Parathyroid adenoma (tissue), 2 donors: ENCODE measurements at regions not wholly inside any gene's neighbourhood (a gene's known extent, or its start where the extent isn't known, plus 50 kb on each side); places are given as distances from the start of the nearest gene placed in this dataset.

Source experiments
- H2AFZ ChIP-seq: fragments of 300-600 bp; sonication (generic); one replicate; pipeline ENCODE4 v1.7.0; 2017; ENCODE audit warnings: antibody characterized with exemption, mild to moderate bottlenecking
- H3K27ac ChIP-seq: fragments of 300-600 bp; sonication (generic); one replicate; pipeline ENCODE4 v1.7.0; 2017
- H3K27me3 ChIP-seq: fragments of 300-600 bp; sonication (generic); one replicate; pipeline ENCODE4 v1.7.0; 2017; ENCODE audit warnings: low read length; ENCODE audit not compliant: control insufficient read depth, insufficient read depth
- H3K36me3 ChIP-seq: fragments of 300-600 bp; sonication (generic); one replicate; pipeline ENCODE4 v1.7.0; 2017; ENCODE audit warnings: low read length; ENCODE audit not compliant: control insufficient read depth, insufficient read depth
- H3K4me1 ChIP-seq: fragments of 300-600 bp; sonication (generic); one replicate; pipeline ENCODE4 v1.7.0; 2017; ENCODE audit warnings: control low read depth
- H3K4me2 ChIP-seq: fragments of 300-600 bp; sonication (generic); one replicate; pipeline ENCODE4 v1.7.0; 2017; ENCODE audit warnings: low read length
- H3K4me3 ChIP-seq: fragments of 300-600 bp; sonication (generic); one replicate; pipeline ENCODE4 v1.7.0; 2017; ENCODE audit warnings: low read depth, low read length
- H3K79me2 ChIP-seq: fragments of 300-600 bp; sonication (generic); one replicate; pipeline ENCODE4 v1.7.0; 2017; ENCODE audit warnings: control low read depth
- H3K9ac ChIP-seq: fragments of 300-600 bp; sonication (generic); one replicate; pipeline ENCODE4 v1.7.0; 2017; ENCODE audit warnings: mild to moderate bottlenecking
- H3K9me3 ChIP-seq: fragments of 300-600 bp; sonication (generic); one replicate; pipeline ENCODE4 v1.7.0; 2017; ENCODE audit warnings: low read length; ENCODE audit not compliant: control insufficient read depth
- TF ChIP-seq, protein P1 (sequence below): fragments of 300-600 bp; sonication (generic); IDR thresholded peaks from one replicate; pipeline ENCODE4 v1.7.0; 2017; ENCODE audit warnings: antibody characterized with exemption, mild to moderate bottlenecking
- donor health status: primary hyperparathyroidism.

DNA sequence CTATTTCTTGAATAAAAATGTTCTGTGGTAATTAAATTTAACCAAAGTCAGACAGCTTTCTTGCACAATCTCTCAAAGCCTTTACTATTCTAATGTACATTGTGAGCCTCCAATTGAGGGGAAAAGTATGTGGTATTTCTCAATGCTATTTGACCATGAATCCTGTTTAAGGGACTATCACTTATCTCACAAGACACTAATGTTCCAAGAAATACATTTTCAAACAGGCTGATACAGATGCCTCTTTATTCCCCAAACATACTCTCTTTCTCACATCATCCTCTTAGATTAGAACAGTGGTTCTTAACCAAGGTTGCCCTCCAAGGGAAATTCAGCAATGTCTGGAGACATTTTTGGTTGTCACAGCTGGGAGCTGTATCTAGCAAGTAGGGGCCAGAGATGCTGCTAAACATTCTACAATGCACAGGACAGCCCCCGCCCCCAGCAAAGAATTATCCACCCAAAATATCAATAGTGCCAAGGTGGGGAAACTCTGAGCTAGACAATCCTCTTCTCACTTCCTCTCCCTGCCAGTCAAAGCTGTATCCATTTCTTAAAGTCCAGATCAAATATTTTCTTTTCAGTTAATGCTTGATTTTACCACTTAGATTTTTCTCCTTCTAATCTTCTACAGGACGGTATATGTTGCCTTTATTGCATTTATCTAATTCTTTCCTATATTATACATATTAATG lies 129.2 kb upstream of the TRIM2 start:
- no peak overlapping the region for H3K4me2 ChIP-seq
- TF ChIP-seq, protein P1, sequence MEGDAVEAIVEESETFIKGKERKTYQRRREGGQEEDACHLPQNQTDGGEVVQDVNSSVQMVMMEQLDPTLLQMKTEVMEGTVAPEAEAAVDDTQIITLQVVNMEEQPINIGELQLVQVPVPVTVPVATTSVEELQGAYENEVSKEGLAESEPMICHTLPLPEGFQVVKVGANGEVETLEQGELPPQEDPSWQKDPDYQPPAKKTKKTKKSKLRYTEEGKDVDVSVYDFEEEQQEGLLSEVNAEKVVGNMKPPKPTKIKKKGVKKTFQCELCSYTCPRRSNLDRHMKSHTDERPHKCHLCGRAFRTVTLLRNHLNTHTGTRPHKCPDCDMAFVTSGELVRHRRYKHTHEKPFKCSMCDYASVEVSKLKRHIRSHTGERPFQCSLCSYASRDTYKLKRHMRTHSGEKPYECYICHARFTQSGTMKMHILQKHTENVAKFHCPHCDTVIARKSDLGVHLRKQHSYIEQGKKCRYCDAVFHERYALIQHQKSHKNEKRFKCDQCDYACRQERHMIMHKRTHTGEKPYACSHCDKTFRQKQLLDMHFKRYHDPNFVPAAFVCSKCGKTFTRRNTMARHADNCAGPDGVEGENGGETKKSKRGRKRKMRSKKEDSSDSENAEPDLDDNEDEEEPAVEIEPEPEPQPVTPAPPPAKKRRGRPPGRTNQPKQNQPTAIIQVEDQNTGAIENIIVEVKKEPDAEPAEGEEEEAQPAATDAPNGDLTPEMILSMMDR: no peak
- no peaks in the 10 kb centered on the region for H3K27me3 ChIP-seq
- no peak overlapping the region for H3K9ac ChIP-seq
- peaks cover 3% of the 10 kb centered on the region for H3K4me1 ChIP-seq
- H3K36me3 ChIP-seq: no peaks in the 10 kb centered on the region
- H3K79me2 ChIP-seq: no peaks in the 10 kb centered on the region
- H2AFZ ChIP-seq: no peak overlapping the region
- H3K9me3 ChIP-seq: no peaks in the 10 kb centered on the region
- no peak overlapping the region for H3K27ac ChIP-seq
- H3K4me3 ChIP-seq: no peak overlapping the region

DNA sequence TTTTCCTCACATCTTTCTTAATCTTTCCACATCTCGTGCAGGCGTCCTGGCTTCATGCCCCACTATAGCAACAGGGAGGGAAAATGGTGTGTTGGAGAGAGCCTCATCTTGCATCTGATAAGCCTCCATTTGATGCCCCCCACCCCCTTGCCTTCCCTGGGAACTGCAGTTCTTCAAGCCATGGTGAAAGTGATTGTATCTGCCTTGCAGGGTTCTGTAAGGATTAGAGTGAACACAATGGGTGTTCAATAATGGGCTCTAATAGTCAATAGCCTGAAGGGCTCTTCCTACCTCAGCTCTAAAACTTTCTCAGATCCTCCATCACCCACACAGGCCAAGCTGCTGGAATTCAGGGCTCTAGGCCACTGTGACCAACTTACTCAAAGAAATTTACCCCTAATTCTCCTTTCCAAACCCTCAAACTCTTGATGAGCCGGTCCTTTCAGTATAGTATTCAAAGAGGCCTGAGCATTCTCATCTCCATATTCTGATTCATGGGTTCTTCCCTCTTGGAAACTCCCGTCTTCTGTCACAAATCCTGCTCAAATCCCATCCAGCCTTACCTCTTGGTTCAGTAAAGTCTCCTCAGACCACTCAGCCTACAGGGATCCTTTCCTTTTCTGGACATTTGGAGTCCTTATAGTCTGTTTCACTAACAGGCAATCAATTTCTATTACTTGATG lies 128.3 kb upstream of the TRIM2 start:
- H3K9me3 ChIP-seq: no peaks in the 10 kb centered on the region
- H3K79me2 ChIP-seq: no peaks in the 10 kb centered on the region
- H3K4me1 ChIP-seq: peaks cover 3% of the 10 kb centered on the region
- TF ChIP-seq, protein P1: no peak
- H2AFZ ChIP-seq: no peak overlapping the region
- H3K36me3 ChIP-seq: no peaks in the 10 kb centered on the region
- H3K4me3 ChIP-seq: no peak overlapping the region
- no peak overlapping the region for H3K27ac ChIP-seq
- no peak overlapping the region for H3K4me2 ChIP-seq
- no peaks in the 10 kb centered on the region for H3K27me3 ChIP-seq
- H3K9ac ChIP-seq: no peak overlapping the region

DNA sequence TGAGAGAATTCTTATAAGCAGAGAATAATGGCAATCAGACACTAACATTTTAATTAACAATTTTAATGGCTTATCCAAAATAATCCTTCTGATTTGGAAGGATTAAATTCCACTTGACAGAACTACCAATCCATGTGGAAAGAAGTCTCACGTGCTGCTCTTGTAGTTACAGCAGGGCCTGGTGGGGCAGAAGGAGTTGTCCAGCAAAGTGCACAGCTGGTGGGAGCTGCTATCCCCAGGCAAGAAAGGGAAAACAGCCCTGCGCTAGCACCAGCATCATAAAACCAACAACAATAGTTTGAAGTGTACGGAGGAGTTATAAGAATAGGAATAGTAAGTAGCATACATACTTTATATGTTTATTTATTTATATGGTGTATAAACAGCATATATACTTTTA lies 127.4 kb upstream of the TRIM2 start:
- no peaks in the 10 kb centered on the region for H3K79me2 ChIP-seq
- TF ChIP-seq, protein P1: no peak
- no peak overlapping the region for H3K27ac ChIP-seq

DNA sequence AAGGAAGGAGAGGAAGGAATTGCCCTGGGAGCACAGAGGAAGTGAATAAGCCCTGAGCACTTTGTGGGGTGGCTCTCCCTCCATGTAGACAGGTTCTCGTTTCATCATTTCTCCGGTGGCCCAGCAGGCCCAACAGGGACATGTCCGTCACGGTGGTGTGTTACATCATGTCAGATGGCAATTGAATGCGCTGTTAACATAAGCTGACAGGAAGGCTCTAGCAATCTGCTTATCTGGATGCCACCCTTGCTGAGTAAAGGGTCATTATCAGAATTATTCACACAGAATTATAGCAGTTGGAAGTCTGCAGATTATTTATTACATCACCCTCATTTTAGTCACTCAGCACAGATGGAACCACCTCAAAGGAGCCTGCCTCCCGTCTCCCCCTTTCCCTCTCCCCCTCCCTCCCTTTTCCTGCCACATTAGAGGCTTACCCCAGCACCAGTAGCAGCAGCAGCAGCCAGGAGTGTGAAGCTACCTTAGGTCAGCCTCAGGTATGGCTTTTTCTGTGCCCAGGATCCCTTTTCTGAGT lies 124.3 kb upstream of the TRIM2 start:
- H2AFZ ChIP-seq: no peak overlapping the region
- H3K36me3 ChIP-seq: no peaks in the 10 kb centered on the region
- TF ChIP-seq, protein P1: no peak
- H3K9me3 ChIP-seq: no peaks in the 10 kb centered on the region
- H3K4me3 ChIP-seq: no peak overlapping the region
- H3K4me1 ChIP-seq: peaks cover 6% of the 10 kb centered on the region
- H3K9ac ChIP-seq: no peak overlapping the region
- no peak overlapping the region for H3K27ac ChIP-seq
- H3K79me2 ChIP-seq: no peaks in the 10 kb centered on the region
- no peaks in the 10 kb centered on the region for H3K27me3 ChIP-seq
- H3K4me2 ChIP-seq: no peak overlapping the region

More for the DNA sequence above, 127.4 kb upstream of the TRIM2 start:
- Histone ChIP-seq H2AFZ (no peak overlapping the region), H3K36me3 (no peaks in the 10 kb centered on the region), H3K4me2 (no peak overlapping the region), H3K4me3 (no peak overlapping the region), H3K9ac (no peak overlapping the region), H3K27me3 (no peaks in the 10 kb centered on the region), H3K9me3 (no peaks in the 10 kb centered on the region), H3K4me1 (peaks cover 3% of the 10 kb centered on the region)
